ENCODE measurements at regions not wholly inside any gene's neighbourhood (a gene's known extent, or its start where the extent isn't known, plus 50 kb on each side); places are given as distances from the start of the nearest gene placed in this dataset.

GRCh38 chr7:47197486-47197885, 384.4 kb downstream of the TNS3 start:
- FAIRE-seq, result no peak
- no peak for DNase-seq (ENCODE audit: insufficient read length, low spot score)
- no peak for TF ChIP-seq CTCF (IDR thresholded peaks at IDR 0.05; ENCODE audit: insufficient read depth, missing control alignments)

- FAIRE-seq (no peak), DNase-seq (ENCODE audit: insufficient read length, low spot score) (no peak)
- no peak for TF ChIP-seq CTCF (IDR thresholded peaks at IDR 0.05; ENCODE audit: insufficient read depth, missing control alignments)
Measured at GRCh38 chr7:47196737-47197136, 385.2 kb downstream of the TNS3 start.

GRCh38 chr7:47196106-47196645, 385.7 kb downstream of the TNS3 start:
- DNase-seq (ENCODE audit: insufficient read length, low spot score) (no peak), FAIRE-seq (no peak)
- no peak for TF ChIP-seq CTCF (IDR thresholded peaks at IDR 0.05; ENCODE audit: insufficient read depth, missing control alignments)

- DNase-seq (ENCODE audit: insufficient read length, low spot score), result no peak
- FAIRE-seq, result no peak
- no peak for TF ChIP-seq CTCF (IDR thresholded peaks at IDR 0.05; ENCODE audit: insufficient read depth, missing control alignments)
Measured at GRCh38 chr7:47195641-47196040, 386.3 kb downstream of the TNS3 start.

- FAIRE-seq (no peak), DNase-seq (ENCODE audit: insufficient read length, low spot score) (no peak)
- TF ChIP-seq CTCF (IDR thresholded peaks at IDR 0.05; ENCODE audit: insufficient read depth, missing control alignments), result no peak
Measured at GRCh38 chr7:47194516-47195057, 387.3 kb downstream of the TNS3 start.

GRCh38 chr7:47192978-47193377, 388.9 kb downstream of the TNS3 start:
- no peak for TF ChIP-seq CTCF (IDR thresholded peaks at IDR 0.05; ENCODE audit: insufficient read depth, missing control alignments)
- FAIRE-seq (no peak), DNase-seq (ENCODE audit: insufficient read length, low spot score) (no peak)

- no peak for FAIRE-seq
- TF ChIP-seq CTCF (IDR thresholded peaks at IDR 0.05; ENCODE audit: insufficient read depth, missing control alignments), result no peak
- DNase-seq (ENCODE audit: insufficient read length, low spot score), result no peak
Measured at GRCh38 chr7:47191876-47192291, 390.0 kb downstream of the TNS3 start.
